GM04504 (cell line): ENCODE measurements at regions not wholly inside any gene's neighbourhood (a gene's known extent, or its start where the extent isn't known, plus 50 kb on each side); places are given as distances from the start of the nearest gene placed in this dataset.

Experiments
- DNase-seq: peaks from one replicate; pipeline ENCODE4 v3.0.0-alpha.2; 2012; ENCODE audit warnings: low read depth

DNA sequence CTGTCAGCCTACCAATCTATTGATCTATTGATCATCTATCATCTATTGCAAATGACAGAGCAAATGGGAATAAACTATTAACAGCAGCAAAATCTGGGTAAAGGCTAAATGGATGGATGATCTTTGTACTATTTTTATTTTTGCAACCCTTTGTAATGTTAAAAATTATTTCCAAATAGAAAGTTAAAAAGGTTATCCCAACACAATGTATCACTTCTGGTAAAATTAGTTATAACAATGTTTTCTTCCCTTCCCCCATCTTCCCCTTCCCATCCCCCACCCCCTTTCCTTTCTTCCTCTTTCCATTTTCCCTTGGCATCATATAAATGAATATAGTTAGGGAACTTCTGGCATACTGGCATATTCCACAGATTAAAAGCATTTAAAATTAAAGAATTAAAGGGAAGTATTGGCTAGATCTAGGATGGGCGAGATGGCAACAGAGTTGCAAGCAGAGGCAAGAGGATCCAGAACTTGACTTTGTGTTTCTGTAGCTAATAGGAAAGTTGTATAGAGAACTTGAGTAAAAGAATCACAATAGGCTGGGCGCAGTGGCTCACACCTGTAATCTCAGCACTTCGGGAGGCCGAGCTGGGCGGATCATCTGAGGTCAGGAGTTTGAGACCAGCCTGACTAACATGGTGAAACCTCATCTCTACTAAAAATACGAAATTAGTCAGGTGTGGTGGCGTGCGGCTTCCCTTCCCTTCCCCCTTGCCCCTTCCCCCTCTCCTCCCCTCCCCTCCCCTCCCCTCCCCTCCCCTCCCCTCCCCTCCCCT is 66.6 kb upstream of the TAF11L2 start:
- no peak for DNase-seq

DNA sequence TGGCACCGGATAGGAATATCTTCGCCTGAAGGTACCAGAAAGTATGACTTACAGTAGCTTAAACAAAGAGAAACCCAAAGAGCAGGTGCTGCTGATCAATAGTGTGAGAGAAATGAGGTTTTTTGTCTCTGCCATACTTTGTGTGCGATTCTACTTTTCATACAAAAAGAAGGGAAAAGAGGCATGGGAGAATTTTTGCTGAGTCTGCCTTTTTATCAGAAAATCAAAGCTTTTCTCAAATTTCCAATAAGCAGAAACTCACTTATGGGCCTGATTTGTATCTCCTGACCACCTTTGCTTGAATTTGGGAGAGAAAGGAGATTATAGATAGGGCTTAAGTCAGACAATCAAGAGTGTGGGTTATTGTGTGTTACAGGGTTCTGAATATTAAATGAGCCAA is 65.5 kb upstream of the TAF11L2 start:
- DNase-seq = no peak

DNA sequence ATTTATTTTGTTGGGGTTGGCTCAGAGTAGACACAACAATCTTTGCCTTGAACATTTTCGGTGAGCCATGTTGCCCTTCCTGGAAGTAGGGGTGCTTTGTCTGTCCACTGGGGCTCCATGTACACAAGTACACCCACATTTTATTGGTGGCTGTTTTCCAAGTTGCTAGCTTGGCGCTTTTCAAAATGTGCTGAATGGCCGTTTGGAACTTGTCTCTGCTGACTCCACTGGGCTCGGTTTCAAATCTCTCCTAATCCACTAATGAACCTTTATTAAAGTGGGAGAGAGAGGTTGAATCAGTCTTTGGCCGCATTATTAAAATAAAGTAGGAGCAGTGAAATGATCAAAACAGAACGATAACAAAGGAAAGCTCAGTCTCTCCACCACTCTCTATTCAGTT is 64.6 kb upstream of the TAF11L2 start:
- DNase-seq = no peak

DNA sequence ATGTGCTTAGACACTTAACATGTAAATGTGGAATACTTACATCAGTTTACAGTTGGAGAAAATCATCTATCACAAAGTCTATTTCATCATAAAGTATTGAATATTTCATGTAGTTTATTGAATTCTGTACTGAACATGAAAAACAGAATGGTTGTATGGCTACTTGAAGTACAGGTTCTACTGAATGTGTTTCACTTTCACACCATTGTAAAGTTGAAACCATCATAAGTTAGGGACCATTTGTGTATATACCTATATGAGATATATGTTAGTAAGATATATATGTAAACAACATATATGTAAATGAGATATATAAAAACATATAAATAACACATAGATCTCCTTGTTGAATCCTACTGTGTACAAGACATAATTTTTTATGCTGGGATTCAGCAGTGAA is 63.0 kb upstream of the TAF11L2 start:
- no peak for DNase-seq

DNA sequence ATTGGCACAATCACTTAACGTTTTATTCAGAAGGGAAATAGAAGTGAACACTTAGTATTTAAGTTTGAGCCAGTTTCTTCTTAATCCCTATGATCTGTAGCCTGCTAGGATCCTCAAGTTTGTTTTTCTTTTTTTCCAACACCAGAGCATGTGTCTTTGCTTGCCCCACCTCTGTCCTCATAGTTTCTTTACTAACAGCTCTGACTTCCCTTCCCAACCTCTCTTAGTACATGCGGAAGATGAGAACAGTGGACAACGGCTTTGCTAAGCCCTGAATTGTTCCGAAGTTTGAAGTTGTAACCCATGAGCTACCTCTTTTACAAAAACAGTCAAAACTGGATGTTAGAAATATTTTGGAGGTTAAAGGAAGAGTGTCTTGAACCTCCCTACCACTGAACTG is 61.7 kb upstream of the TAF11L2 start:
- no peak for DNase-seq

DNA sequence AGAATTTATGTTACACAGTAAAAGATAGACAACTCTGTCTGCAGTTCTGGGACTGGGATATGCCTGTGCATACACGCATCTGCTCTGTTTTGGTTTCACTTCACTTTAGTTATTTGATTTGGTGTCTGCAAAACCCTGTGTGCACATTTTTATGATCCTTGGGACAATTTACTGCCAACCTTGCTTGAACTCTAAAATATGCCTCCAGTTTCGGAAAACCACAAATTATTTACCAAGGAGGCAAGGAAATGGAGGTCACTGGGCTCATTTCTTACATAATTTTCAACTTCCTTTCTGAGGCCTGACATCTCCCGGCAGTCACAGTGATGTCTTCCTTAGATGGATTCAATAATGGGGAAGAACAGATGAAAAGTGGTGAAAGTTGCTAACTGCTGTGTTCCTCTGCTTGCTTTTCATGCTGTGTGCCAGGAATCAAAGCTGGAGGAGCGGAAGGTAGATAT is 61.2 kb upstream of the TAF11L2 start:
- peak; percentile 35 for DNase-seq

DNA sequence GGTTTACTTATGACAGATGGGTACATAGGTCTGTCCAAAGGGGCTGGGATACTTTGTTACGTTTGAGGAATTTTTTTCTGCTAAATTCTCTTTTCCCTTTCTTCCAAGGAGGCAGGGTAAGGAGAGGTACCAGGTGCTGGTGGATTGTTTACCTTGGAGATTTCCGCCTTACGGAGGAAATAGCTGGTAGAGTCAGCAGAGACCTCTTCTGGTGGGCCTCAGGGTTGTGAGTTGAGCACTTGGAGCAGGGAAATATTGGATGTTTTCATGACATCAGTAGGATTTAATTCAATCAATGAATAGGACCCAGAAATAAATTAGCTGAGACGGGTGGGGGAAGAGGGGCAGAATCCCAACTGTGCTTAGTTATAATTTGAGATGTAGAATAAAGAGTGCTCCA is 60.0 kb upstream of the TAF11L2 start:
- no peak for DNase-seq

DNA sequence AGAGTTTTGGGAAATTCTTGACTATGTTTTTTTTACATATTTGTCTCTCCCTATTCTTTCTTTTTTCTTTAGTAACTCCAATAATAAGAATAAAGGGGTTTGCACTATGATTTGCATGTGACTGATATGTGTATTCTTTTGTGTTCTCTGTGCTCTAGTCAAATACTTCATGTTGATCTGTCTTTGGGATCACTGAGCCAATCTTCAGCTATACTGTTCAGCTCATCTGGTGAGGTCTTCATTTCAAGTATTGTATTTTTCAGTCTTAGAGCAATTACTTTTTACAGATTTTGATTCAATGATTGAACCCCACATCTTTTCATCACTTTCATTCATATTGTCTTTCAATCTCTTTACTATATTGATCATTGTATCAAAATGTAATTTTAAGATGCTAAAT is 58.1 kb upstream of the TAF11L2 start:
- no peak for DNase-seq

DNA sequence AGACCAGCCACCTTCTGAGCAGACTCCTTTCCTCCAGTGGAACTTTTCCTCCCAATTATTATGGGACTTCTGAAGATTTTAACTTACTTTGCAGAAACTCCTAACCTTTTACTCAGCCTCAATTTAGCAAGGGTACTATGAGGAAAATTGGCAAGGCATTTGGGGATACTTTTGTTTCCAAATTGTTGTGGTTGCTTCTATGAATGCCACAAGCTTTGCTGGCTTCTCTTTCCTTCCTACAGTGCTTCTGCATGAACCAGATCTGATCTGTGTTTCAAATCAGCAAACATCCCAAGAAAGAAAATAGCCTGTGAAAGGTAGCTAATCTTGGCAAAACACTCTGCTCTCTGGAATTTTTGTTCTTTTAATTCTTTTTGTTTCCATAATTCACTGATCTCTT is 57.3 kb upstream of the TAF11L2 start:
- no peak for DNase-seq

DNA sequence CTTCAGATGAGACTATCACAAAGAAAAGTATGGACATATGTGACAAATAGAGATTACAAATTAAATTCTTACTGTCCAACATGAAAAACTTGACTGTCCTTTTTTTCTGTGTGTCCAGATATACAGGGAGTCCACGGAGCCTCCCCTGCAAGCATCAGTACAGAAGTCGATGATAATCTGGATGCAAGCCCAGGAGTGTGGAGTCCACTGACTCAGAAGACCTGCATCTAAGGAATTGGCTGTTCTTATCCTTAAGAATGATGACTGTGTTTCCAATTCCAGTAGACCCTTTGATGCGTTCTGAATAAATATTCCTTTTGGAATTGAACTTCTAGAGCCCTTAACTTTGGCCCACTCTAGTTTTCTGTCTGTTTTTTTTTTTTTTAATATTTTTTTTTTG is 56.7 kb upstream of the TAF11L2 start:
- DNase-seq = peak; percentile 47

DNA sequence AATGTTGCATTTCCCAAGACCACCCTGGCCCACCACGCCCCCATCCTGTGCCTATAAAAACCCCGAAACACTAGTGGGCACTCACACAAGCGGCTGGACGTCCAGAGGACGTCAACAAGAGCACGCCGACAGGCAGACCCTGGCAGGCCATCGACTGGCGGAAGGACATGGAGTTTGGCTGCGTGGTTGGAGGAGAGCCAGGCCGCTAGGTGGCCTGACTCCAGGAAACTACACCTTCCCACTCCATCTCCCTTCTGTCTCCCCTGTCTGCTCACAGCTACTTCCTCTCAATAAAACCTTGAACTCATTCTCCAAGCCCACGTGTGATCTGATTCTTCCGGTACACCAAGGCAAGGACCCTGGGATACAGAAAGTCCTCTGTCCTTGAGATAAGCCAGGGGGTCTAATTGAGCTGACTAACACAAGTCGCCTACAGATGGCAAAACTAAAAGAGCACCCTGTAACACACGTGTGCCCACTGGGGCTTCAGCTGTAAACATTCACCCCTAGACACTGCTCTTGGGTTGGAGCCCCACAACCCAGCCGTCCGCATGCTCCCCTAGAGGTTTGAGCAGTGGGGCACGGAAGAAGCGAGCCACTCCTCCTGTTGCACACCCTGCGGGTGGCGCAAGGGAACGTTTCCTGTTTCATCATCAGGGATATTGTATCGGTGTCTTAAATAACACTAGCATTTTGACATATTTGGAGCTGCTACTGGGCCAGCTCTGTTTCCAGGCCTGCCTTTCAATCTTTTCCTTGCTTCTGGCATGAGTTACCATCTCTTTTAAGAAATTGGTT is 54.5 kb upstream of the TAF11L2 start:
- no peak for DNase-seq

DNA sequence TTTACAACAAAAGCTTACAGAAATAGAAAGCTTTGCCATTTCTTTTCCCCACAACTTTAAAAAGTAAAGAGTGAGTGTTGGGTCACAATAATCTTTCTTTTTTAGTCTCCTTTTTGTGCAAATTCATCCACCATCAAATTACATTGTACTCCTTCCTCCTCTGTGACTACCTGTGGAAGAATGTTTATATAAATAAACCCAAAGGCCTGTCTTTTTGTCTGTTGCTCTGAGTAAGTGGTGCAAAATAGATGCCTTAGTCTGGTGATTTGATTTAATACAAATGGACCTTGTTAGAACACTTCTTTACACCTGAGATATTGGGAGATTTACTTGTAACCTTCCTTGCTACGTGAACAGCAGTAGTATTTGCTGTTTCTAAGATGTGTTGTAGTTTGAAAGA is 53.5 kb upstream of the TAF11L2 start:
- DNase-seq = no peak

DNA sequence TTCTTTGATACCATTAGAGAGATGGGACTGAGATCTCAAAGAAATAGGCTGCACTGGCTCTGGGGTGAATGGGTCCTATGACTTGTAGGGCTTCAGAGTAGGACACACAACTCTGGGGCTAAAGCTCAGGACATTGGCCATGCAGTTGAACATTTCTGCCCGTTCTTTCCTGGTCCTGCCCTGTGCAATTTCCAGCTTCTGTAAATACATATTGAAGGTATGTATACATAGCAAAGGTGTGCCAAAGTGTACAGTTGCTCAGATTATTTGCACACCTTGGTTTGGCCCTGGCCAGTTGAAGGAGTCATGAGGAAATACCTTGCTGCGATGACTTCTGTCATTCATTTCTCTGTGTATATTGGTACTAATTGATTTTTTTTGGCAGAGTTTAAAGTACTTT is 52.8 kb upstream of the TAF11L2 start:
- no peak for DNase-seq
